Bronchial epithelial cell (primary cell): ENCODE measurements at regions not wholly inside any gene's neighbourhood (a gene's known extent, or its start where the extent isn't known, plus 50 kb on each side); places are given as distances from the start of the nearest gene placed in this dataset.

Experiments used
- DNase-seq: peaks from one replicate; pipeline ENCODE4 v3.0.0-alpha.2; 2010; ENCODE audit warnings: low read depth
- FAIRE-seq: peaks from 2 replicates; lab custom pipeline; 2011; peaks lifted over from hg19 to GRCh38; lab: Jason Lieb, UNC
- H3K27me3 ChIP-seq: 2 replicates; pipeline ENCODE4 v1.5.1; 2011; ENCODE audit warnings: low read length; ENCODE audit not compliant: control insufficient read depth, insufficient read depth
- H3K36me3 ChIP-seq: 2 replicates; pipeline ENCODE4 v1.5.1; 2011; ENCODE audit warnings: low read length; ENCODE audit not compliant: control insufficient read depth, insufficient read depth
- H3K4me3 ChIP-seq: 2 replicates; pipeline ENCODE4 v1.5.1; 2011; ENCODE audit warnings: mild to moderate bottlenecking, low read depth, low read length, control low read depth
- TF ChIP-seq, protein P1 (sequence below): IDR thresholded peaks from 2 replicates; pipeline ENCODE4 v1.5.1; 2011; ENCODE audit warnings: mild to moderate bottlenecking, moderate library complexity, low read length, control low read depth, inconsistent platforms; ENCODE audit not compliant: insufficient read depth, severe bottlenecking

DNA sequence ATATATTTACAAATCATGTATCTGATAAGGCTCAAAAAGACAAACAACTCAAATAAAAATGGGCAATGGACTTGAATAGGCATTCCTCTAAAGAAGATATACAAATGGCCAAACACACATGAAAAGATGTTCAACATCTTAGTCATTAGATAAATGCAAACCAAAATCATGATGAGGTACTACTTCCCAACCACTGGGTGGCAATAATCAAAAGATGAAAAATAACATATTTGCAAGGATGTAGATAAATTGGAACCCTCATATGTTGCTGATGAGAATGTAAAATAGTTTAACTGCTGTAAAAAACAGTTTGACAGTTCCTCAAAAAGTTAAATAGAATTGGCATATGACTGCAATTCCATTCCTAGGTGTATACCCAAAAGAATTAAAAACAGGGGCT lies 132.3 kb downstream of the TTC32 start:
- no peaks in the 10 kb centered on the region for H3K36me3 ChIP-seq
- FAIRE-seq (no peak), DNase-seq (peak; percentile 54)
- H3K4me3 ChIP-seq = no peak overlapping the region
- no peaks in the 10 kb centered on the region for H3K27me3 ChIP-seq
- TF ChIP-seq, protein P1, sequence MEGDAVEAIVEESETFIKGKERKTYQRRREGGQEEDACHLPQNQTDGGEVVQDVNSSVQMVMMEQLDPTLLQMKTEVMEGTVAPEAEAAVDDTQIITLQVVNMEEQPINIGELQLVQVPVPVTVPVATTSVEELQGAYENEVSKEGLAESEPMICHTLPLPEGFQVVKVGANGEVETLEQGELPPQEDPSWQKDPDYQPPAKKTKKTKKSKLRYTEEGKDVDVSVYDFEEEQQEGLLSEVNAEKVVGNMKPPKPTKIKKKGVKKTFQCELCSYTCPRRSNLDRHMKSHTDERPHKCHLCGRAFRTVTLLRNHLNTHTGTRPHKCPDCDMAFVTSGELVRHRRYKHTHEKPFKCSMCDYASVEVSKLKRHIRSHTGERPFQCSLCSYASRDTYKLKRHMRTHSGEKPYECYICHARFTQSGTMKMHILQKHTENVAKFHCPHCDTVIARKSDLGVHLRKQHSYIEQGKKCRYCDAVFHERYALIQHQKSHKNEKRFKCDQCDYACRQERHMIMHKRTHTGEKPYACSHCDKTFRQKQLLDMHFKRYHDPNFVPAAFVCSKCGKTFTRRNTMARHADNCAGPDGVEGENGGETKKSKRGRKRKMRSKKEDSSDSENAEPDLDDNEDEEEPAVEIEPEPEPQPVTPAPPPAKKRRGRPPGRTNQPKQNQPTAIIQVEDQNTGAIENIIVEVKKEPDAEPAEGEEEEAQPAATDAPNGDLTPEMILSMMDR = peak; percentile 20

DNA sequence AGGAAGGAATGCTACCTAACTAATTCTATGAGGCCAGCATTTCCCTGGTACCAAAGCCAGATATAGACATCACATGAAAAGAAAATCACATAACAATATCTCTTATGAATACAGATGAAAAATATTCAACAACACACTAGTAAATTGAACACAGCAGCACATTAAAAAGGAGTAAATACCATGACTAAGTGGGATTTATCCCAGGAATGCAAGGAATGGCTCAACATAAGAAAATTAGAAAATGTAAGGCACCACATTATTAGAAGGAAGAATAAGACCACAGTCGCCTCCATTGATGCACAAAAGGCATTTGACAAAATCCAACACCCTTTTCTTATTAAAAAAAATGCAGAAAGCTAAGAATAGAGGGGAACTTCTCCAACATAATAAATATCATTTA lies 133.9 kb downstream of the TTC32 start:
- FAIRE-seq = no peak
- TF ChIP-seq, protein P1 = no peak

DNA sequence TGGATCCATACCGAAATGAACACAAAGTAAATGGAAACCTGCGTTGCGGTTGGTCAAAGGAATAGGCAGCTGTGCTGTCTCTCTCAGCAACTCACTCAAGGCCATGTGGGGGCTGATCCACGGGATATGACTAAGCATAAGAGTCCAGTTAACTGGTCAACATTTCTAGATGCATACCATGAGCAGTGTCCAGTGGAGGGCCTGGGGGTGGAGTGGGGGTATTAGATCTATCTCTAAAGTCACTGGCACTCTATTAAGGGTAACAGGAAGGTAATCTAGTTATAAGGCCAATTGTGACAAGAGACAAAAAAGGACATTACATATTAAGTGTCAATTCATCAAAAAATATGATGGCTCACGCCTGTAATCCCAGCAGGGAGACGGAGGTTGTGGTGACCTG lies 136.8 kb downstream of the TTC32 start:
- TF ChIP-seq, protein P1 = no peak
- Histone ChIP-seq H3K27me3 (no peaks in the 10 kb centered on the region), H3K36me3 (no peaks in the 10 kb centered on the region), H3K4me3 (no peak overlapping the region)
- DNase-seq (no peak), FAIRE-seq (no peak)

More for the DNA sequence above, 133.9 kb downstream of the TTC32 start:
- no peak for DNase-seq
- Histone ChIP-seq H3K36me3 (no peaks in the 10 kb centered on the region), H3K4me3 (no peak overlapping the region), H3K27me3 (no peaks in the 10 kb centered on the region)

DNA sequence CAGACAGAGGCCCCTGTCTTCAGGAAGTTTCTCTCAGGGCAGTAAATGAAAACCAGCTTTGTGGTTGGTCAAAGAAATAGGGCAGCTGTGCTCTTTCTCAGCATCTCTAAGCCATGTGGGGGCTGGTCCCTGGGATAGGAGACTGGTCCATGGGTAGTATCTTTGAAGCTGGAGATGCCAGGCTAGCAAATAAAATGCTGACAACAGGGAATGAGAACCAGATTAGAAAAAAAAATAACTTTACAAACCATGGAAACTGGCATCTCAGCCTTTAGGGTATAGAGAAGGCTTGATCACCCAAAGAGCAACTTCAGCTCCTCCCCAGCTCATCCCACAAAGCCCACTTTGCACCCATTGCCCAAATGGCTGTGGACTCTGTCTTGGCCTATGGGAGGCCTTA lies 138.1 kb downstream of the TTC32 start:
- FAIRE-seq (no peak), DNase-seq (no peak)
- TF ChIP-seq, protein P1 = no peak
- H3K4me3 ChIP-seq = no peak overlapping the region
- H3K27me3 ChIP-seq = no peaks in the 10 kb centered on the region
- H3K36me3 ChIP-seq = no peaks in the 10 kb centered on the region

DNA sequence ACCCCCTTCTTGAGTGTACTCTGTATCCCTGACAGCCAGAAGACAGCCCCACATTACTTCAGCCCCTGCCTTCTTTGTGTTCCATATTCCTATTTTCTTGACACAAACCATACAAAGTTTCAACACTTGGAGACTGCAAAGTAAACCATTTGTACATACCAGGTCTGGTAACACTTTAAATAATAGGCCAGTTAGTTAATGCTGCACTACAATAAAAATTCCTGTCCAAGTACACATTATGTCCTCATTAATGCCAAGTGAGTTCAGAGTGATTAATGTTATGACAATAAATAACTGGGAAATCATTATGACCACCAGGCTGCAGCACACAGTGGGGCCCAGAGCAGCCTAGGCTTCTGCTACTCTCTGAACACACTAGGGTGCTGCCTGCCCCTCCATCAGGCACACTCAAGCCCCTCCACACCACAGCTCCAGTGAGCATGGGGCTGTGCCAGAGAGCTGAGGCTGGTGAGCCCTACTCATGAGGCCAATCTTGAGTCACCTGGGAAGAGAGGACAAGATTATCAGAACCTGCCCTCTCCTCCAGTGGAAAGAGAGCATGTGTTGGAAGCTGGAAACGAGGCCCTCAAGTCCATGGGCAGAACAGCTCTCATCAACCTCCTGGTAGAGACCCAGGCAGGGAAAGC lies 138.7 kb downstream of the TTC32 start:
- no peaks in the 10 kb centered on the region for H3K27me3 ChIP-seq
- no peak overlapping the region for H3K4me3 ChIP-seq
- FAIRE-seq (peak; percentile 64), DNase-seq (no peak)
- TF ChIP-seq, protein P1 = no peak
- no peaks in the 10 kb centered on the region for H3K36me3 ChIP-seq

DNA sequence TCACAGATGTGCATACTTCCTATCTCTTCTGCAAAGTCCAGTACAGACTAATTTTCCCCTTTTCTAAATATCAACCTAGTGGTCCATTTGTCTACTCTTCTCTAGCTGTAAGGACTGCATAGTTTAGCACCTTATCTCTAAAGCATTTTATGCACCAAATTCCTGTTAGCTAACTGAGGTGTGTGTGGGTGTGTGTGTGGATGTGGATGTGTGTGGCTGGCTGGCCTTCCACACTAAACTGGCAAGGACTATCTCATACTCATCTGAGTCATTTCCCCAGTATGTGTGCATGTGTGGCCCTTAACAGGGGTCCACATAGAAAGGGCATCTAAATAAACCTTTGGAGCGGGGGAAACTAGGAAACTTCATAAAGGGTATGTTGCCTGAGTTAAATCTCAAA lies 139.6 kb downstream of the TTC32 start:
- DNase-seq (no peak), FAIRE-seq (no peak)
- Histone ChIP-seq H3K4me3 (no peak overlapping the region), H3K27me3 (no peaks in the 10 kb centered on the region), H3K36me3 (no peaks in the 10 kb centered on the region)
- TF ChIP-seq, protein P1 = no peak
